Muscle layer of duodenum (tissue), 2 donors: ENCODE measurements at regions not wholly inside any gene's neighbourhood (a gene's known extent, or its start where the extent isn't known, plus 50 kb on each side); places are given as distances from the start of the nearest gene placed in this dataset.

ENCODE experiments used
- H3K27ac ChIP-seq: one replicate; pipeline ENCODE4 v1.7.0; 2013; ENCODE audit warnings: mild to moderate bottlenecking, low read length
- H3K27me3 ChIP-seq: one replicate; pipeline ENCODE4 v1.7.0; 2013; ENCODE audit warnings: low read depth, mild to moderate bottlenecking, control low read depth, low read length
- H3K36me3 ChIP-seq, 2 donors: one replicate each; pipeline ENCODE4 v1.7.0; 2013; ENCODE audit warnings: low read length in 2 of 2, control low read depth in 1 of 2, mild to moderate bottlenecking in 1 of 2; ENCODE audit not compliant: insufficient read depth in 2 of 2, control insufficient read depth in 1 of 2
- H3K4me1 ChIP-seq, 2 donors: one replicate each; pipeline ENCODE4 v1.7.0; 2013; ENCODE audit warnings: low read length in 2 of 2, mild to moderate bottlenecking in 2 of 2, control low read depth in 1 of 2, moderate library complexity in 1 of 2; ENCODE audit not compliant: insufficient read depth in 2 of 2, control insufficient read depth in 1 of 2
- H3K4me3 ChIP-seq, 2 donors: one replicate each; pipeline ENCODE4 v1.7.0; 2013; ENCODE audit warnings: low read length in 2 of 2, low read depth in 1 of 2, mild to moderate bottlenecking in 1 of 2
- H3K9me3 ChIP-seq, 2 donors: one replicate each; pipeline ENCODE4 v1.7.0; 2013; ENCODE audit warnings: low read length in 2 of 2, control low read depth in 1 of 2, mild to moderate bottlenecking in 1 of 2; ENCODE audit not compliant: control insufficient read depth in 1 of 2
- donor health status: healthy.

DNA sequence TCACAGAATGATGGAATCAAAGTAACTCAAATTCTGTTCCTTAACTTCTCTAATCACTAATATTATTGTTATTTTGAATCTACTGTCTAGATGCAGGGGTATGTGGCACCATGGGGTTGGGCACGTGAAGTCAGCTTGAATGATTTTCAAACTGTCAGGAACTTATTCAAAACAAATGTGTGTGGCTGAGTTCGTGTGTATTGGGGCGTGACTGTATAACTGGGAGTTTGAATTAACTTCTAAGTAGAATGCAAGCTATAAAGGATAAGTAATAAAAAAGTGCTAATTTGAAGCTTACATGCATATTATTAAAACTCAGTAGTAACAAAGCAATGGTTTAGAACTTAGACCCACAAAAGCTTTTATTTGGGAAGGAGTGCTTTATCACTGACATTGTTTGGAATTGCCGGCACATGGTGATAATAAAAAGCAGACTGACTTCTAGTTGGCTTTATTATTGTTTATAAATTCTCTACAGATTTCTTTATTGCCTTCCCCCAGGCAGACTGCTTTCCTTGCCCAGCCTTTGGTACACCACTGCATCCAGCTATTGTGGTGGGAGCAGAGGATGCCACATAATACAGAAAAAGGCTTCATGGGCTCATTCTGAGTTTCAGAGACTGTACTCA, 84.3 kb downstream of the TENT5C start:
- no peaks in the 10 kb centered on the region for H3K36me3 ChIP-seq
- peaks cover 0 to 17% of the 10 kb centered on the region in 2 donors for H3K4me1 ChIP-seq
- H3K4me3 ChIP-seq: no peak overlapping the region
- no peaks in the 10 kb centered on the region for H3K27me3 ChIP-seq
- H3K27ac ChIP-seq: no peak overlapping the region
- no peaks in the 10 kb centered on the region for H3K9me3 ChIP-seq

- no peaks in the 10 kb centered on the region for H3K9me3 ChIP-seq
Observed at GRCh38 chr1:117691942-117692341, 86.1 kb downstream of the TENT5C start.

GRCh38 chr1:117694543-117694942, 88.7 kb downstream of the TENT5C start:
- Histone ChIP-seq H3K36me3 (no peaks in the 10 kb centered on the region), H3K9me3 (no peaks in the 10 kb centered on the region), H3K27me3 (no peaks in the 10 kb centered on the region), H3K4me1 (peaks cover 8 to 34% of the 10 kb centered on the region in 2 donors), H3K4me3 (no peak overlapping the region), H3K27ac (no peak overlapping the region)

More at GRCh38 chr1:117691942-117692341, 86.1 kb downstream of the TENT5C start:
- H3K4me1 ChIP-seq: peaks cover 2 to 15% of the 10 kb centered on the region in 2 donors
- no peaks in the 10 kb centered on the region for H3K27me3 ChIP-seq
- H3K4me3 ChIP-seq: no peak overlapping the region
- H3K36me3 ChIP-seq: no peaks in the 10 kb centered on the region
- H3K27ac ChIP-seq: no peak overlapping the region

GRCh38 chr1:117695796-117696490, 90.1 kb downstream of the TENT5C start:
- peaks cover 8 to 34% of the 10 kb centered on the region in 2 donors for H3K4me1 ChIP-seq
- H3K4me3 ChIP-seq: peak overlapping the region in 1 of 2 donors; percentile 26
- no peaks in the 10 kb centered on the region for H3K27me3 ChIP-seq
- H3K27ac ChIP-seq: peak overlapping the region; percentile 85
- H3K9me3 ChIP-seq: no peaks in the 10 kb centered on the region
- H3K36me3 ChIP-seq: no peaks in the 10 kb centered on the region

DNA sequence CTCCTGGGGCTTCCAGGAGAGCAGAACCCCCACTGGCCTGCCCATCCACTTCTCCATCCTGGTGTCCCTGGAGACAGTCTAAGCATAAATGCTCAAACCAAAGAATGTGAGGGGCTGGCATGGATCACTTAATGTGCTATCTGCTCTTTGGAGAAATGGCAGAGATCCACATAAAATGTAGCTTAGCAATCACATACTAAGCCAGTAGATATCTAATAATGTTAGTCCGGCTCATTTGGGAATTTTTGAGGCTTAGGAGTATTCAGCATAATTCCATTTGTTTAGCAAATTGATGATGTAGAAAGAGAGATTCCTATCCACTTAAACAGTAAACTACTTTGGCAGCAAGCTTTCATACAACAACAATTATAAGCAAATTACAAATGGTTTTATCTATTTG, 90.7 kb downstream of the TENT5C start:
- Histone ChIP-seq H3K9me3 (no peaks in the 10 kb centered on the region), H3K27me3 (no peaks in the 10 kb centered on the region), H3K27ac (peak overlapping the region; percentile 85), H3K4me1 (peaks cover 8 to 34% of the 10 kb centered on the region in 2 donors), H3K4me3 (peak overlapping the region in 1 of 2 donors; percentile 26), H3K36me3 (no peaks in the 10 kb centered on the region)

GRCh38 chr1:117697220-117697781, 91.5 kb downstream of the TENT5C start:
- H3K27me3 ChIP-seq: no peaks in the 10 kb centered on the region
- H3K36me3 ChIP-seq: no peaks in the 10 kb centered on the region
- H3K9me3 ChIP-seq: no peaks in the 10 kb centered on the region
- H3K4me1 ChIP-seq: peaks cover 8 to 34% of the 10 kb centered on the region in 2 donors
- peak overlapping the region; percentile 85 for H3K27ac ChIP-seq
- no peak overlapping the region for H3K4me3 ChIP-seq

GRCh38 chr1:117698398-117699160, 92.7 kb downstream of the TENT5C start:
- Histone ChIP-seq H3K36me3 (no peaks in the 10 kb centered on the region), H3K27ac (peak overlapping the region; percentile 85), H3K4me3 (no peak overlapping the region), H3K27me3 (no peaks in the 10 kb centered on the region), H3K4me1 (peaks cover 8 to 34% of the 10 kb centered on the region in 2 donors), H3K9me3 (no peaks in the 10 kb centered on the region)

DNA sequence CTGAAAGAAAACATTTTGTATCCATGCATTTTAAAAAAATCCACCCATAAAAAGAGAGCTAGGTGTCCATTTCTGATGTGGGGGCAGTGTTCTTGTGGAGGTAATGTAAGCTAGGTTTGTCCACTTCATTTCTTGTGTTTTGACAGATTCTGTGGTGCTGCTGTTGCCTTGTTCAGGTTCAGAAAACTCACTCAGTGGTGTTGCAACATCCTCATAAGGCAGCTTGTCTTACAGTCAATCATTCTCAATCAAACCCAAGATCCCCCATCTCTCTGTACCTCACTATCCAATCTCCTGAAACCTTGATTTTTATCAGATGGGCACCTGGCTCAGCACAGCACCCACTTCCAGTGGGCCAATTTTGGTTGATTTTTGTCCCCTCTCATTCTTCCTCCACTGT, 94.1 kb downstream of the TENT5C start:
- H3K4me3 ChIP-seq: no peak overlapping the region
- H3K4me1 ChIP-seq: peaks cover 8 to 26% of the 10 kb centered on the region in 2 donors
- no peaks in the 10 kb centered on the region for H3K36me3 ChIP-seq
- no peaks in the 10 kb centered on the region for H3K27me3 ChIP-seq
- no peak overlapping the region for H3K27ac ChIP-seq
- H3K9me3 ChIP-seq: no peaks in the 10 kb centered on the region

DNA sequence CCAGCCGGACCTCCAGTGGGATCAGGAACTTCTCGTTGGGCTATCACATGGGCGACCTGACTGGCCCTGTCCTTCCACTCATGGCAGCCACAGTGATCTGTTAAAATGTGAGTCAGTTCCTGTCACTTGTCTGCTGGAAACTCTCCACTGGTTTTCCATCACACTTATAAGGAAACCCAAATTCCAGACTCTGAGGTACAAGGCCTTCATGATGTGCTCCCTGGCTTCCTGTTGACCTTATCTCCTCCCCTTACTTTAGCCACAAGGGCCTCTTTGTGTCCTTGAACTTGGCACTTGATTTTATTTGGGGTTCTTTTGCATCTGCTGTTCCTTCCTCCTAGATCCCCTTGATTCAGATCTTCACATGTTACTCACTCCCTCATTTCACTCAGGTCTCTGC, 96.8 kb downstream of the TENT5C start:
- no peak overlapping the region for H3K27ac ChIP-seq
- H3K27me3 ChIP-seq: no peaks in the 10 kb centered on the region
- no peaks in the 10 kb centered on the region for H3K36me3 ChIP-seq
- H3K4me1 ChIP-seq: peaks cover 0 to 12% of the 10 kb centered on the region in 2 donors
- H3K4me3 ChIP-seq: no peak overlapping the region
- no peaks in the 10 kb centered on the region for H3K9me3 ChIP-seq

DNA sequence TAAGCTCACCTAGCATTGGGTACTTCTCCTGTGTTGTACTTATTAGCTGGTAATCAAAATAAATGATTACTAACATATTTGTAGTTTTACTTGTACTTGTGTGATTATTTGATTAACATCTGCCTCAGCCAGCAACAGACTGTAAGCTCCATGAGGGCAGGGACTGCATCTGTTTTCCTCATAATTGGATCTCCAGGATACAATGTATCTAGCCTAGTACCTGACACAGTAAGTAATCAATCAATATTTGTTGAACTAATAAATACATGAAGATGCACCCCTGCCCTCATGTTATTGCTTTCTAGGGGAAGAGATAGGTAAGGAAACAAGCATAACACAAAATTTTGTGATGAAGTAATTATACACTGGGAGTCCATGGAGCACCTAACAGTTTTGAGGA, 101.5 kb downstream of the TENT5C start:
- Histone ChIP-seq H3K4me1 (no peaks in the 10 kb centered on the region), H3K4me3 (no peak overlapping the region), H3K36me3 (no peaks in the 10 kb centered on the region), H3K9me3 (no peaks in the 10 kb centered on the region), H3K27ac (no peak overlapping the region), H3K27me3 (no peaks in the 10 kb centered on the region)
